ENCODE measurements at regions not wholly inside any gene's neighbourhood (a gene's known extent, or its start where the extent isn't known, plus 50 kb on each side); places are given as distances from the start of the nearest gene placed in this dataset.

GRCh38 chr14:85052646-85053045, 477.3 kb upstream of the FLRT2 start:
- intact Hi-C loops (cut with DNase I) = no loop called here

GRCh38 chr14:85054178-85054577, 475.8 kb upstream of the FLRT2 start:
- H3K27me3 ChIP-seq = no peaks in the 10 kb centered on the region
- no peak for DNase-seq
- H3K9me3 ChIP-seq (replicated peaks in 1 of 3) = no peaks in the 10 kb centered on the region
- no peak overlapping the region for H3K27ac ChIP-seq
- TF ChIP-seq CTCF (IDR thresholded peaks at IDR 0.05) = no peak
- no peak for TF ChIP-seq POLR2A (IDR thresholded peaks at IDR 0.05)
- H3K36me3 ChIP-seq (replicated peaks in 1 of 2) = no peaks in the 10 kb centered on the region
- H3K4me1 ChIP-seq (replicated peaks in 1 of 2) = no peaks in the 10 kb centered on the region
- intact Hi-C loops (cut with DNase I) = no loop called here
- no peak overlapping the region for H3K4me3 ChIP-seq

More at GRCh38 chr14:85052646-85053045, 477.3 kb upstream of the FLRT2 start:
- H3K9me3 ChIP-seq (replicated peaks in 1 of 3) = no peaks in the 10 kb centered on the region
- no peaks in the 10 kb centered on the region for H3K4me1 ChIP-seq (replicated peaks in 1 of 2)
- H3K4me3 ChIP-seq = no peak overlapping the region
- no peak for DNase-seq
- no peaks in the 10 kb centered on the region for H3K27me3 ChIP-seq
- WGBS, 4 donors = 90 to 96% (median 92%) methylated on average over 2 of the region's 2 CpGs
- no peak overlapping the region for H3K27ac ChIP-seq
- H3K36me3 ChIP-seq (replicated peaks in 1 of 2) = no peaks in the 10 kb centered on the region
- TF ChIP-seq POLR2A (IDR thresholded peaks at IDR 0.05) (no peak), CTCF (IDR thresholded peaks at IDR 0.05) (no peak)

- Histone ChIP-seq H3K27ac (no peak overlapping the region), H3K4me3 (no peak overlapping the region), H3K4me1 (replicated peaks in 1 of 2) (no peaks in the 10 kb centered on the region), H3K36me3 (replicated peaks in 1 of 2) (no peaks in the 10 kb centered on the region), H3K27me3 (no peaks in the 10 kb centered on the region), H3K9me3 (replicated peaks in 1 of 3) (no peaks in the 10 kb centered on the region)
- intact Hi-C loops (cut with DNase I) = no loop called here
- 55 to 77% (median 60%) methylated on average over 1 of the region's 1 CpG for WGBS, 4 donors
- TF ChIP-seq POLR2A (IDR thresholded peaks at IDR 0.05) (no peak), CTCF (IDR thresholded peaks at IDR 0.05) (no peak)
- no peak for DNase-seq
Observed at GRCh38 chr14:85056267-85056666, 473.7 kb upstream of the FLRT2 start.

- no peaks in the 10 kb centered on the region for H3K9me3 ChIP-seq (replicated peaks in 1 of 3)
- 67 to 73% (median 71%) methylated on average over 7 of the region's 7 CpGs for WGBS, 4 donors
- no peak for TF ChIP-seq CTCF (IDR thresholded peaks at IDR 0.05)
- TF ChIP-seq POLR2A (IDR thresholded peaks at IDR 0.05) = no peak
- no peaks in the 10 kb centered on the region for H3K36me3 ChIP-seq (replicated peaks in 1 of 2)
- no peaks in the 10 kb centered on the region for H3K4me1 ChIP-seq (replicated peaks in 1 of 2)
- no peak overlapping the region for H3K4me3 ChIP-seq
- DNase-seq = no peak
- no peak overlapping the region for H3K27ac ChIP-seq
- intact Hi-C loops (cut with DNase I) = no loop called here
- H3K27me3 ChIP-seq = no peaks in the 10 kb centered on the region
Observed at GRCh38 chr14:85057221-85057620, 472.7 kb upstream of the FLRT2 start.
